GM23338 (cell line): ENCODE measurements at regions not wholly inside any gene's neighbourhood (a gene's known extent, or its start where the extent isn't known, plus 50 kb on each side); places are given as distances from the start of the nearest gene placed in this dataset.
A peak's percentile ranks its signal among the peaks of the same experiment; 100 is the strongest.

Experiments
- ATAC-seq: fragments of 200-7000 bp; cut with Tn5 transposase; 3 replicates; pipeline ENCODE4 v1.9.1; 2020
- DNase-seq: peaks from one replicate; pipeline ENCODE4 v3.0.0-alpha.2; 2015; ENCODE audit warnings: low spot score
- H2AFZ ChIP-seq: fragments of 200-600 bp; sonication (generic); 2 replicates; pipeline ENCODE4 v1.8.0; 2016; ENCODE audit warnings: antibody characterized with exemption, mild to moderate bottlenecking, moderate library complexity
- H3F3A ChIP-seq: fragments of 200-600 bp; sonication (generic); replicated peaks from 2 replicates; pipeline ENCODE4 v1.8.0; 2017; ENCODE audit warnings: antibody characterized with exemption, mixed run types, low read depth
- H3K27ac ChIP-seq: fragments of 200-600 bp; sonication (generic); 2 replicates; pipeline ENCODE4 v1.6.1; 2016; ENCODE audit warnings: low read depth
- H3K27me3 ChIP-seq: fragments of 200-600 bp; sonication (generic); 2 replicates; pipeline ENCODE4 v1.8.0; 2016; ENCODE audit warnings: mild to moderate bottlenecking, mixed run types, moderate library complexity; ENCODE audit not compliant: insufficient read depth
- H3K36me3 ChIP-seq: fragments of 200-600 bp; sonication (generic); 2 replicates; pipeline ENCODE4 v1.8.0; 2016; ENCODE audit warnings: mild to moderate bottlenecking; ENCODE audit not compliant: insufficient read depth
- H3K4me1 ChIP-seq: fragments of 200-600 bp; sonication (generic); 2 replicates; pipeline ENCODE4 v1.8.0; 2016; ENCODE audit warnings: mild to moderate bottlenecking, moderate library complexity; ENCODE audit not compliant: insufficient read depth
- H3K4me2 ChIP-seq: fragments of 200-600 bp; sonication (generic); 2 replicates; pipeline ENCODE4 v1.7.1; 2017; ENCODE audit warnings: mixed run types
- H3K4me3 ChIP-seq: fragments of 200-600 bp; sonication (generic); 2 replicates; pipeline ENCODE4 v1.6.1; 2016; ENCODE audit warnings: mixed run types
- H3K79me2 ChIP-seq: fragments of 200-600 bp; sonication (generic); replicated peaks from 2 replicates; pipeline ENCODE4 v1.8.0; 2017; ENCODE audit warnings: mild to moderate bottlenecking; ENCODE audit not compliant: insufficient read depth
- H3K9me2 ChIP-seq: fragments of 200-600 bp; sonication (generic); 2 replicates; pipeline ENCODE4 v1.8.0; 2017; ENCODE audit not compliant: insufficient read depth
- H4K20me1 ChIP-seq: fragments of 200-600 bp; sonication (generic); replicated peaks from 2 replicates; pipeline ENCODE4 v1.8.0; 2017; ENCODE audit warnings: mild to moderate bottlenecking; ENCODE audit not compliant: insufficient read depth
- H3K27ac Mint-ChIP-seq: 2 replicates; pipeline ENCODE4 v1.8.0; 2020; ENCODE audit warnings: inconsistent platforms, mild to moderate bottlenecking, moderate library complexity, mixed read lengths
- H3K27me3 Mint-ChIP-seq: 3 replicates; pipeline ENCODE4 v1.8.0; 2022; ENCODE audit warnings: low read depth, mild to moderate bottlenecking, moderate library complexity, mixed read lengths, inconsistent platforms; ENCODE audit not compliant: insufficient read depth, poor library complexity
- H3K36me3 Mint-ChIP-seq: 3 replicates; pipeline ENCODE4 v1.8.0; 2021; ENCODE audit warnings: low read depth, mild to moderate bottlenecking, inconsistent platforms, moderate library complexity, mixed read lengths
- H3K4me1 Mint-ChIP-seq: 3 replicates; pipeline ENCODE4 v1.8.0; 2020; ENCODE audit warnings: mild to moderate bottlenecking, inconsistent platforms, mixed read lengths
- H3K4me3 Mint-ChIP-seq: 3 replicates; pipeline ENCODE4 v1.8.0; 2021; ENCODE audit warnings: moderate library complexity, mild to moderate bottlenecking, inconsistent platforms, mixed read lengths
- H3K9me3 Mint-ChIP-seq: 3 replicates; pipeline ENCODE4 v1.8.0; 2020; ENCODE audit warnings: moderate library complexity, mild to moderate bottlenecking, inconsistent platforms, mixed read lengths
- CREB1 ChIP-seq: fragments of 250-450 bp; sonication (Bioruptor Pico); IDR thresholded peaks from 2 replicates; pipeline ENCODE4 v1.5.0; 2020; ENCODE audit warnings: low read depth, mild to moderate bottlenecking, moderate library complexity
- EZH2 ChIP-seq: fragments of 200-600 bp; sonication (generic); IDR thresholded peaks from one replicate; pipeline ENCODE4 v1.8.0; 2017; ENCODE audit warnings: antibody characterized with exemption, mild to moderate bottlenecking, low read depth; ENCODE audit not compliant: unreplicated experiment
- EZH2phosphoT487 ChIP-seq: fragments of 200-600 bp; sonication (generic); IDR thresholded peaks from one replicate; pipeline ENCODE4 v1.8.1; 2018; ENCODE audit warnings: antibody characterized with exemption; ENCODE audit not compliant: unreplicated experiment
- NANOG ChIP-seq: IDR thresholded peaks from 2 replicates; pipeline ENCODE4 v1.6.1; 2016; ENCODE audit warnings: antibody characterized with exemption, borderline replicate concordance
- POLR2AphosphoS5 ChIP-seq: IDR thresholded peaks from 2 replicates; pipeline ENCODE4 v1.6.1; 2016; ENCODE audit warnings: antibody characterized with exemption, low read depth
- STAT1 ChIP-seq: IDR thresholded peaks from one replicate; pipeline ENCODE4 v1.6.1; 2016; ENCODE audit warnings: antibody characterized with exemption; ENCODE audit not compliant: unreplicated experiment
- TF ChIP-seq, protein P1 (sequence below), 2 experiments: fragments of 200-600 bp in 1 of 2; sonication (generic) in 1 of 2; conservative IDR thresholded peaks; 2 replicates each; pipeline versions ENCODE4 v1.5.1 to v1.6.1; 2016 to 2017; ENCODE audit warnings: antibody characterized with exemption in 2 of 2, low read depth in 2 of 2, mild to moderate bottlenecking in 2 of 2, moderate library complexity in 1 of 2
- TF ChIP-seq, protein P2 (sequence below): IDR thresholded peaks from one replicate; pipeline ENCODE4 v1.6.1; 2018; ENCODE audit warnings: antibody characterized with exemption; ENCODE audit not compliant: unreplicated experiment

DNA sequence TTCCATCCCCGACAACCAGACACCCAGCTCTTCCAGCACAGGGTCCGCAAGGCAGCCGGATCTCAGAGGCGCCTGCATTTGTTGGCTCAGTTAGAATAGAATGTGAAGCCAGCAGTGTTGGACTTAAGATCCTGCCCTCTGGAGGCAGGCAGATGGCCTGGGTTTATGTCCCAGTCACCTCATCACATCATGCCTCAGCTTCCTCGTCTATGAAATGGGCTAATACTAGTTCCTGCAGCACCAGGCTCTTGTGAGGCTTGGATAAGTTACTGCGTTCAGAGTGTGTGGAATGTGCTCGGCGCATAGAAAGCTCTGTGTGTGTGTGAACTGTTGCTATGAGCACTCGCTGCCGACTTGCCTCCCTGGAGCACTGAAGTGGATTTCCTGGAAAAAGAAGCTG, 202.5 kb upstream of the GPR26 start:
- Histone ChIP-seq H3K9me2 (no peaks in the 10 kb centered on the region), H3F3A (peaks cover 14% of the 10 kb centered on the region; the same call in 1 of the 2 replicates), H3K79me2 (no peaks in the 10 kb centered on the region), H3K27me3 (0 out of 2 replicates have a peak, but pooled peaks cover under 1% of the 10 kb centered on the region), H3K36me3 (no peaks in the 10 kb centered on the region), H4K20me1 (no peaks in the 10 kb centered on the region), H3K4me1 (peaks cover 35% of the 10 kb centered on the region), H2AFZ (no peak overlapping the region), H3K27ac (no peak overlapping the region), H3K4me2 (no peak overlapping the region), H3K4me3 (no peak overlapping the region)
- H3K4me3 Mint-ChIP-seq: no peak overlapping the region
- TF ChIP-seq, protein P1, sequence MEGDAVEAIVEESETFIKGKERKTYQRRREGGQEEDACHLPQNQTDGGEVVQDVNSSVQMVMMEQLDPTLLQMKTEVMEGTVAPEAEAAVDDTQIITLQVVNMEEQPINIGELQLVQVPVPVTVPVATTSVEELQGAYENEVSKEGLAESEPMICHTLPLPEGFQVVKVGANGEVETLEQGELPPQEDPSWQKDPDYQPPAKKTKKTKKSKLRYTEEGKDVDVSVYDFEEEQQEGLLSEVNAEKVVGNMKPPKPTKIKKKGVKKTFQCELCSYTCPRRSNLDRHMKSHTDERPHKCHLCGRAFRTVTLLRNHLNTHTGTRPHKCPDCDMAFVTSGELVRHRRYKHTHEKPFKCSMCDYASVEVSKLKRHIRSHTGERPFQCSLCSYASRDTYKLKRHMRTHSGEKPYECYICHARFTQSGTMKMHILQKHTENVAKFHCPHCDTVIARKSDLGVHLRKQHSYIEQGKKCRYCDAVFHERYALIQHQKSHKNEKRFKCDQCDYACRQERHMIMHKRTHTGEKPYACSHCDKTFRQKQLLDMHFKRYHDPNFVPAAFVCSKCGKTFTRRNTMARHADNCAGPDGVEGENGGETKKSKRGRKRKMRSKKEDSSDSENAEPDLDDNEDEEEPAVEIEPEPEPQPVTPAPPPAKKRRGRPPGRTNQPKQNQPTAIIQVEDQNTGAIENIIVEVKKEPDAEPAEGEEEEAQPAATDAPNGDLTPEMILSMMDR (conservative IDR thresholded peaks at IDR 0.05; ENCODE audit: low read depth in 2 of 2): 0 out of 4 replicates have a peak, but pooled peaks of 1 of the 2 experiments have one; percentile 12
- TF ChIP-seq CREB1 (no peak), NANOG (no peak), STAT1 (no peak), EZH2phosphoT487 (no peak)
- H3K27ac Mint-ChIP-seq: no peak overlapping the region
- no peaks in the 10 kb centered on the region for H3K36me3 Mint-ChIP-seq
- ATAC-seq (no peak), DNase-seq (no peak)
- H3K4me1 Mint-ChIP-seq: peaks cover 35% of the 10 kb centered on the region
- H3K27me3 Mint-ChIP-seq: peaks cover 10% of the 10 kb centered on the region
- H3K9me3 Mint-ChIP-seq: no peaks in the 10 kb centered on the region

DNA sequence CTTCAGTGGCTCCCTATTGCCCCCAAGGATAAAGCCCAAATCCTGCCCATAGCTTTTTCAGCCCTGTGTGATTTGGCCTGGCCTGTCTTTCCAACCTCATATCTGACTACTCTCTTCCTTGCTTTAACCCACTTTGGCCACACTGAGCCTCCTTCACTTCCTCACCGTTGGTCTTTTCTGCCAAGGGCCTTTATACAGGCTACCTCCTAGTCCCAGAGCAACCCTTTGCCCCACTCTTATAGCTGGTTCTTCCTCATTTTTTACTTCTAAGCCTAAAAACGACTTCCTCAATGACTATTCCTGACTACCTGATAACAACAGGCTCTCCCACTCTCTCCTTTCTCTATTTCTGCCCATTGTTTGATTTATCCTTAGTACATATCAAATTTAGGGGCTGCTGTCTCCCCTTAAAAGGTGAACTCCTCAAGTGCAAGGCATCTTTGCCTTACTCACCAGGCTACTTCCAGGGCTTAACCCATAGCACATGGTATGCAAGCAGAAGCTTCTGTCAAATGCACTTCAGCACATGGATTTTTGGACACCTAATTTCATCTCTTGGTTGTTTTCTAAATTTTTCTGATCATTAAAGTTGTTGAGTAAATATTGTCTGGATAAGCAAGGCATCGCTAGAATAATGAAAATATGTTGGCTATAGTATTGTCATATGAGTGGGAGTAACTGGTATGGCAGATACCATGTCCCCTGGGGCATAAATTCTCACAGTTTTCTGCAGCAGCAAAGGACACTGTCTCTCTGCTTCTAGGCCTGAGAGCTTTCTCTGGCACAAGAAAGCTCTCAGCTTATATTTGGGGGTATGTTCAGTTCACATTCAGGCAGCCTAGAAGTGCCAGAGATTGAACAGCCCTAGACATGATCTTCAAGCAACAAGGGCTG, 201.5 kb upstream of the GPR26 start:
- Histone ChIP-seq H3K4me1 (peaks cover 25% of the 10 kb centered on the region), H3K27me3 (no peaks in the 10 kb centered on the region), H3K36me3 (no peaks in the 10 kb centered on the region), H3K79me2 (no peaks in the 10 kb centered on the region), H4K20me1 (no peaks in the 10 kb centered on the region), H2AFZ (no peak overlapping the region), H3K27ac (no peak overlapping the region), H3F3A (peaks cover 8% of the 10 kb centered on the region; the same call in 1 of the 2 replicates), H3K9me2 (peaks cover 7% of the 10 kb centered on the region; the same call in 1 of the 2 replicates), H3K4me2 (no peak overlapping the region), H3K4me3 (no peak overlapping the region)
- no peak overlapping the region for H3K27ac Mint-ChIP-seq
- DNase-seq: no peak
- no peak overlapping the region for H3K4me3 Mint-ChIP-seq
- no peak for ATAC-seq
- peaks cover 10% of the 10 kb centered on the region for H3K27me3 Mint-ChIP-seq
- H3K9me3 Mint-ChIP-seq: no peaks in the 10 kb centered on the region
- peaks cover 28% of the 10 kb centered on the region for H3K4me1 Mint-ChIP-seq
- H3K36me3 Mint-ChIP-seq: no peaks in the 10 kb centered on the region
- TF ChIP-seq EZH2: no peak
- TF ChIP-seq, protein P2, sequence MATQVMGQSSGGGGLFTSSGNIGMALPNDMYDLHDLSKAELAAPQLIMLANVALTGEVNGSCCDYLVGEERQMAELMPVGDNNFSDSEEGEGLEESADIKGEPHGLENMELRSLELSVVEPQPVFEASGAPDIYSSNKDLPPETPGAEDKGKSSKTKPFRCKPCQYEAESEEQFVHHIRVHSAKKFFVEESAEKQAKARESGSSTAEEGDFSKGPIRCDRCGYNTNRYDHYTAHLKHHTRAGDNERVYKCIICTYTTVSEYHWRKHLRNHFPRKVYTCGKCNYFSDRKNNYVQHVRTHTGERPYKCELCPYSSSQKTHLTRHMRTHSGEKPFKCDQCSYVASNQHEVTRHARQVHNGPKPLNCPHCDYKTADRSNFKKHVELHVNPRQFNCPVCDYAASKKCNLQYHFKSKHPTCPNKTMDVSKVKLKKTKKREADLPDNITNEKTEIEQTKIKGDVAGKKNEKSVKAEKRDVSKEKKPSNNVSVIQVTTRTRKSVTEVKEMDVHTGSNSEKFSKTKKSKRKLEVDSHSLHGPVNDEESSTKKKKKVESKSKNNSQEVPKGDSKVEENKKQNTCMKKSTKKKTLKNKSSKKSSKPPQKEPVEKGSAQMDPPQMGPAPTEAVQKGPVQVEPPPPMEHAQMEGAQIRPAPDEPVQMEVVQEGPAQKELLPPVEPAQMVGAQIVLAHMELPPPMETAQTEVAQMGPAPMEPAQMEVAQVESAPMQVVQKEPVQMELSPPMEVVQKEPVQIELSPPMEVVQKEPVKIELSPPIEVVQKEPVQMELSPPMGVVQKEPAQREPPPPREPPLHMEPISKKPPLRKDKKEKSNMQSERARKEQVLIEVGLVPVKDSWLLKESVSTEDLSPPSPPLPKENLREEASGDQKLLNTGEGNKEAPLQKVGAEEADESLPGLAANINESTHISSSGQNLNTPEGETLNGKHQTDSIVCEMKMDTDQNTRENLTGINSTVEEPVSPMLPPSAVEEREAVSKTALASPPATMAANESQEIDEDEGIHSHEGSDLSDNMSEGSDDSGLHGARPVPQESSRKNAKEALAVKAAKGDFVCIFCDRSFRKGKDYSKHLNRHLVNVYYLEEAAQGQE: no peak
- TF ChIP-seq POLR2AphosphoS5: no peak
- no peak for TF ChIP-seq NANOG
- TF ChIP-seq, protein P1 (conservative IDR thresholded peaks at IDR 0.05; ENCODE audit: low read depth in 2 of 2): no peak
- no peak for TF ChIP-seq STAT1
